MCF 10A (cell line): ENCODE measurements at regions not wholly inside any gene's neighbourhood (a gene's known extent, or its start where the extent isn't known, plus 50 kb on each side); places are given as distances from the start of the nearest gene placed in this dataset.

ENCODE experiments used
- BruUV-seq: library from RNA; stranded (reverse); fragments of 400-500 nt; replicated peaks from 2 replicates; lab custom pipeline; 2021; lab: Mats Ljungman, UMichigan
- CTCF ChIA-PET: fragments of 300-600 bp; sonication (Branson Sonifier 250); formaldehyde crosslinking; extraction: SDS; loops from one replicate; lab custom pipeline; 2021; ENCODE audit warnings: antibody characterized with exemption, inconsistent platforms; lab: Yijun Ruan, JAX
- POLR2A ChIA-PET: fragments of 300-600, 350-650 bp; sonication (Branson Sonifier 250); formaldehyde crosslinking; extraction: SDS; loops from one replicate; lab custom pipeline; 2020; ENCODE audit warnings: antibody characterized with exemption, inconsistent platforms; lab: Yijun Ruan, JAX
- DNase-seq: peaks from one replicate; pipeline ENCODE4 v3.0.0-alpha.2; 2018; ENCODE audit not compliant: unreplicated experiment
- H3K27ac Mint-ChIP-seq: one replicate; pipeline ENCODE4 v1.8.0; 2022; ENCODE audit warnings: mild to moderate bottlenecking, low read depth, mixed read lengths; ENCODE audit not compliant: unreplicated experiment
- H3K27me3 Mint-ChIP-seq: one replicate; pipeline ENCODE4 v1.8.0; 2022; ENCODE audit warnings: mixed read lengths; ENCODE audit not compliant: insufficient read depth, unreplicated experiment
- H3K36me3 Mint-ChIP-seq: one replicate; pipeline ENCODE4 v1.8.0; 2022; ENCODE audit warnings: mild to moderate bottlenecking, moderate library complexity, mixed read lengths; ENCODE audit not compliant: insufficient read depth, unreplicated experiment
- H3K4me1 Mint-ChIP-seq: one replicate; pipeline ENCODE4 v1.8.0; 2022; ENCODE audit warnings: mixed read lengths; ENCODE audit not compliant: insufficient read depth, unreplicated experiment
- H3K4me3 Mint-ChIP-seq: one replicate; pipeline ENCODE4 v1.8.0; 2022; ENCODE audit warnings: mild to moderate bottlenecking, moderate library complexity, mixed read lengths; ENCODE audit not compliant: unreplicated experiment
- H3K9me3 Mint-ChIP-seq: one replicate; pipeline ENCODE4 v1.8.0; 2022; ENCODE audit warnings: mixed read lengths; ENCODE audit not compliant: unreplicated experiment
- intact Hi-C: fragments of 100-400 bp; cut with micrococcal nuclease; formaldehyde crosslinking; loops from 2 replicates; pipeline ENCODE4 v1.14.1; 2022
- TF ChIP-seq, protein P1 (sequence below): fragments of 200-600 bp; IDR thresholded peaks from one replicate; pipeline ENCODE4 v1.8.0; 2022; ENCODE audit warnings: antibody characterized with exemption, mild to moderate bottlenecking; ENCODE audit not compliant: unreplicated experiment

GRCh38 chr1:191530928-191531327 lies 627.3 kb upstream of the RGS18 start:
- TF ChIP-seq, protein P1, sequence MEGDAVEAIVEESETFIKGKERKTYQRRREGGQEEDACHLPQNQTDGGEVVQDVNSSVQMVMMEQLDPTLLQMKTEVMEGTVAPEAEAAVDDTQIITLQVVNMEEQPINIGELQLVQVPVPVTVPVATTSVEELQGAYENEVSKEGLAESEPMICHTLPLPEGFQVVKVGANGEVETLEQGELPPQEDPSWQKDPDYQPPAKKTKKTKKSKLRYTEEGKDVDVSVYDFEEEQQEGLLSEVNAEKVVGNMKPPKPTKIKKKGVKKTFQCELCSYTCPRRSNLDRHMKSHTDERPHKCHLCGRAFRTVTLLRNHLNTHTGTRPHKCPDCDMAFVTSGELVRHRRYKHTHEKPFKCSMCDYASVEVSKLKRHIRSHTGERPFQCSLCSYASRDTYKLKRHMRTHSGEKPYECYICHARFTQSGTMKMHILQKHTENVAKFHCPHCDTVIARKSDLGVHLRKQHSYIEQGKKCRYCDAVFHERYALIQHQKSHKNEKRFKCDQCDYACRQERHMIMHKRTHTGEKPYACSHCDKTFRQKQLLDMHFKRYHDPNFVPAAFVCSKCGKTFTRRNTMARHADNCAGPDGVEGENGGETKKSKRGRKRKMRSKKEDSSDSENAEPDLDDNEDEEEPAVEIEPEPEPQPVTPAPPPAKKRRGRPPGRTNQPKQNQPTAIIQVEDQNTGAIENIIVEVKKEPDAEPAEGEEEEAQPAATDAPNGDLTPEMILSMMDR = no peak
- H3K4me3 Mint-ChIP-seq = no peak overlapping the region
- no TSS peak for BruUV-seq
- H3K27me3 Mint-ChIP-seq = no peaks in the 10 kb centered on the region
- H3K27ac Mint-ChIP-seq = no peak overlapping the region
- H3K4me1 Mint-ChIP-seq = no peaks in the 10 kb centered on the region
- H3K9me3 Mint-ChIP-seq = no peaks in the 10 kb centered on the region
- no peak for DNase-seq
- intact Hi-C loops = no loop called here
- POLR2A ChIA-PET = no interaction called here
- CTCF ChIA-PET = no interaction called here
- H3K36me3 Mint-ChIP-seq = no peaks in the 10 kb centered on the region

GRCh38 chr1:191533254-191533653 lies 625.0 kb upstream of the RGS18 start:
- Mint-ChIP-seq H3K4me1 (no peaks in the 10 kb centered on the region), H3K27ac (no peak overlapping the region), H3K4me3 (no peak overlapping the region), H3K9me3 (peaks cover 11% of the 10 kb centered on the region), H3K27me3 (no peaks in the 10 kb centered on the region), H3K36me3 (no peaks in the 10 kb centered on the region)
- TF ChIP-seq, protein P1 = no peak
- POLR2A ChIA-PET = no interaction called here
- intact Hi-C loops = no loop called here
- CTCF ChIA-PET = no interaction called here
- no peak for DNase-seq
- no TSS peak for BruUV-seq

DNA sequence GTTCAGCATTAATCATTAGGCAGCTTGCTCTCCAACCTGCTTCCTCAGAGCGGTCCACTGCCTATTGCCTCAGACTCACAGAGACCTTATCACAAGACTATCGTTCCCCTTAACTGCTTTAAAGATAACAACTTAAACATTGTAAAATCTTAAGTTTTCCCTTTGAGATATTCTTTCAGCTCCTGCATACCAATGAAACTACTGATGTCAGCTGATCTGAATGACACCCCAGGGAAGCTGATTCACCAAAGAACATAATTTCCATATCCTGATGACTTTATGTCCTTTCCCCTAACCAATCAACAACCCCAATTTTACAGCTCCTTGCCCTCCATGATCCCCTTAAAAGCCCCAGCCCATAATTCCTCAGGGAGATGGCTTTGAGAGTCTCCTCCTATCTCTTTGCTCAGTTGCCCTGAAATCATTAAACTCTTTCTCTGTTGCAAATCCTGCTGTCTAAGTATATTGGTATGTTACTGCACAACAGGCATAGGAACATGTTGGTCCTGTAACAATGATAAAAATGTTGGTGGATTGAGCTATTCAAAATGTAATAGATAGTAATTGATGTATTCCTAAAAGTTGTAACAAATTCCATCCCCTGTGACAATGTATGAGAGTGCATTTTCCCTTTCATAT lies 621.4 kb upstream of the RGS18 start:
- TF ChIP-seq, protein P1 = no peak
- no peaks in the 10 kb centered on the region for H3K4me1 Mint-ChIP-seq
- no peaks in the 10 kb centered on the region for H3K27me3 Mint-ChIP-seq
- no peak for DNase-seq
- H3K27ac Mint-ChIP-seq = no peak overlapping the region
- no peaks in the 10 kb centered on the region for H3K36me3 Mint-ChIP-seq
- no peak overlapping the region for H3K4me3 Mint-ChIP-seq
- BruUV-seq = no TSS peak
- peaks cover 11% of the 10 kb centered on the region for H3K9me3 Mint-ChIP-seq
- POLR2A ChIA-PET = no interaction called here
- intact Hi-C loops = no loop called here
- CTCF ChIA-PET = no interaction called here

DNA sequence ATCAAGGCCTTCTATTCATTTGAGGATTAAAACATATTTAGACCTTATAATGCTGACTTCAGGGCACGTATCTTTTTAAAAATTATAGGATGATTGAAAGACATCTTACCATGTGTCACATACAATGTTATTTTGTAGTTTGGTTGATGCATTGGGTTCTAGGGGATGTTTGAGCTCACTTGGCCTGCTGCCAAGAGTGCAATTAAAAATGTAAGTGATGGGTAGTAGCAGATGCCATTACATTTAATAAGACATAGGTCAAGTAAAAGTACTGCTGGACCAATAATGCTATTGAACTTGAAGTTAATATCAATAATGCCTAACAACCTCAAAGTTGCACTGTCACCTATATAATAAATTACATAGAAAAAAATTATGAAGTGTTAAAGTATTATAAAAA lies 616.5 kb upstream of the RGS18 start:
- Mint-ChIP-seq H3K4me3 (no peak overlapping the region), H3K27ac (no peak overlapping the region), H3K27me3 (no peaks in the 10 kb centered on the region), H3K9me3 (peaks cover 16% of the 10 kb centered on the region), H3K36me3 (no peaks in the 10 kb centered on the region), H3K4me1 (no peaks in the 10 kb centered on the region)
- intact Hi-C loops = no loop called here
- DNase-seq = no peak
- ChIA-PET POLR2A (no interaction called here), CTCF (no interaction called here)
- no TSS peak for BruUV-seq
- TF ChIP-seq, protein P1 = no peak
